ENCODE measurements at regions not wholly inside any gene's neighbourhood (a gene's known extent, or its start where the extent isn't known, plus 50 kb on each side); places are given as distances from the start of the nearest gene placed in this dataset.

DNA sequence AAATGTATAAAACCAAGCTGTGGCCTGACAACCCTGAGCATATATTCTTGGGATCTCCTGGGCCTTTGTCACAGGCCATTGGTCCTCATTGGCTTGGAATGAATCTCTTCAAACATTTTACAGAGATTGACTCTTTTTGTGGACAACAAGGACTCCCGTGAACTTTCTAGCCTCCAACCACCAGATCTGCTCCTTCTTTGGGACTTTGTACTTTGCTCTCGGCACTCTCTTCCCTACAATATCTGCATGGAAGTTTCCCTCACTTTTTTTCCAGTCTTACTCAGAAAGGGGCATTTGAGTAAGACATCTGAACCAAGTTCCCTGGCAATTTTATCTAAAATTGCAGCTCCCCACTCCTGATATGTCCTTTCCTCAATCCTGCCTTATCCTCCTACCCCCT, 158.8 kb downstream of the PHLDA1 start (continued):
- TF ChIP-seq THRA (CRISPR knock-in tag; IDR thresholded peaks at IDR 0.05; ENCODE audit: borderline replicate concordance): peak; percentile 58; the same call in 1 of the 2 replicates
- TF ChIP-seq ZNF121 (CRISPR knock-in tag; IDR thresholded peaks at IDR 0.05): no peak
- TF ChIP-seq MXD4 (CRISPR knock-in tag; IDR thresholded peaks at IDR 0.05): 0 out of 2 replicates have a peak, but pooled peaks have one; percentile 33
- TF ChIP-seq, protein P1, sequence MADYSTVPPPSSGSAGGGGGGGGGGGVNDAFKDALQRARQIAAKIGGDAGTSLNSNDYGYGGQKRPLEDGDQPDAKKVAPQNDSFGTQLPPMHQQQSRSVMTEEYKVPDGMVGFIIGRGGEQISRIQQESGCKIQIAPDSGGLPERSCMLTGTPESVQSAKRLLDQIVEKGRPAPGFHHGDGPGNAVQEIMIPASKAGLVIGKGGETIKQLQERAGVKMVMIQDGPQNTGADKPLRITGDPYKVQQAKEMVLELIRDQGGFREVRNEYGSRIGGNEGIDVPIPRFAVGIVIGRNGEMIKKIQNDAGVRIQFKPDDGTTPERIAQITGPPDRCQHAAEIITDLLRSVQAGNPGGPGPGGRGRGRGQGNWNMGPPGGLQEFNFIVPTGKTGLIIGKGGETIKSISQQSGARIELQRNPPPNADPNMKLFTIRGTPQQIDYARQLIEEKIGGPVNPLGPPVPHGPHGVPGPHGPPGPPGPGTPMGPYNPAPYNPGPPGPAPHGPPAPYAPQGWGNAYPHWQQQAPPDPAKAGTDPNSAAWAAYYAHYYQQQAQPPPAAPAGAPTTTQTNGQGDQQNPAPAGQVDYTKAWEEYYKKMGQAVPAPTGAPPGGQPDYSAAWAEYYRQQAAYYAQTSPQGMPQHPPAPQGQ (CRISPR knock-in tag; IDR thresholded peaks at IDR 0.05; ENCODE audit: borderline replicate concordance): no peak
- no peak for TF ChIP-seq ELK4 (CRISPR knock-in tag; IDR thresholded peaks at IDR 0.05; ENCODE audit: borderline replicate concordance)
- no peak for TF ChIP-seq TARDBP (CRISPR knock-in tag; IDR thresholded peaks at IDR 0.05)
- no peak for TF ChIP-seq SRY (CRISPR knock-in tag; IDR thresholded peaks at IDR 0.05)
- no peak for TF ChIP-seq E2F5 (CRISPR knock-in tag; conservative IDR thresholded peaks at IDR 0.05)
- 0 out of 2 replicates have a peak, but pooled peaks have one; percentile 27 for TF ChIP-seq CREM (IDR thresholded peaks at IDR 0.05)
- TF ChIP-seq CREM (CRISPR knock-in tag; IDR thresholded peaks at IDR 0.05): no peak
- no peak for TF ChIP-seq NFKBIZ (CRISPR knock-in tag; IDR thresholded peaks at IDR 0.05)
